Posterior cingulate gyrus (tissue), 11 donors: ENCODE measurements at regions not wholly inside any gene's neighbourhood (a gene's known extent, or its start where the extent isn't known, plus 50 kb on each side); places are given as distances from the start of the nearest gene placed in this dataset.

ENCODE experiments used
- DNase-seq, 10 donors: peaks; one replicate each; pipeline versions ENCODE4 v3.0.0 to v3.0.0-alpha.2; 2020 to 2021; ENCODE audit warnings: mixed read lengths in 3 of 10
- intact Hi-C: fragments of 100-400 bp; cut with DNase I; formaldehyde crosslinking; loops from one replicate; pipeline ENCODE4 v1.15.1; 2023

GRCh38 chr21:38879912-38880576, 74.3 kb downstream of the ETS2 start:
- intact Hi-C loops = no loop called here
- no peak for DNase-seq

- DNase-seq = no peak
- intact Hi-C loops = no loop called here
These were observed 72.8 kb downstream of the ETS2 start for GRCh38 chr21:38878379-38879179.

- intact Hi-C loops = no loop called here
These were observed 70.2 kb downstream of the ETS2 start for GRCh38 chr21:38875694-38876492.

More at GRCh38 chr21:38875694-38876492, 70.2 kb downstream of the ETS2 start:
- DNase-seq = no peak
